A673 (cell line): ENCODE measurements at regions not wholly inside any gene's neighbourhood (a gene's known extent, or its start where the extent isn't known, plus 50 kb on each side); places are given as distances from the start of the nearest gene placed in this dataset.

Source experiments
- BruUV-seq: library from RNA; stranded (reverse); fragments of 400-500 nt; replicated peaks from 2 replicates; lab custom pipeline; 2021; lab: Mats Ljungman, UMichigan
- CTCF ChIA-PET: fragments of 300-600 bp; sonication (Branson Sonifier 250); formaldehyde crosslinking; loops from one replicate; lab custom pipeline; 2022; ENCODE audit warnings: antibody characterized with exemption; lab: Charles Lee
- POLR2A ChIA-PET: fragments of 300-600 bp; sonication (Branson Sonifier 250); formaldehyde crosslinking; loops from one replicate; lab custom pipeline; 2022; ENCODE audit warnings: antibody characterized with exemption; ENCODE audit not compliant: low non-redundant PET; lab: Charles Lee
- DNase-seq: peaks from one replicate; pipeline ENCODE4 v3.0.0-alpha.2; 2015; ENCODE audit warnings: low spot score
- H3K27ac ChIP-seq: fragments of 200-600 bp; sonication (generic); 2 replicates; pipeline ENCODE4 v1.5.1; 2016; ENCODE audit warnings: mixed run types, low read depth, mild to moderate bottlenecking, mixed read lengths, antibody characterized with exemption, low read length; ENCODE audit not compliant: poor library complexity, severe bottlenecking
- H3K27me3 ChIP-seq: fragments of 200-600 bp; sonication (generic); replicated peaks from 2 replicates; pipeline ENCODE4 v1.6.1; 2017; ENCODE audit warnings: mixed run types, low read depth, mild to moderate bottlenecking, mixed read lengths, antibody characterized with exemption, low read length; ENCODE audit not compliant: insufficient read depth, poor library complexity
- H3K36me3 ChIP-seq: fragments of 200-600 bp; sonication (generic); 2 replicates; pipeline ENCODE4 v1.6.1; 2016; ENCODE audit warnings: mixed run types, mild to moderate bottlenecking, mixed read lengths, antibody characterized with exemption, low read length; ENCODE audit not compliant: insufficient read depth, poor library complexity, severe bottlenecking
- H3K4me1 ChIP-seq: fragments of 200-600 bp; sonication (generic); 2 replicates; pipeline ENCODE4 v1.6.1; 2017; ENCODE audit warnings: mixed run types, mild to moderate bottlenecking, mixed read lengths, antibody characterized with exemption, low read length; ENCODE audit not compliant: insufficient read depth, poor library complexity, severe bottlenecking
- H3K4me3 ChIP-seq: fragments of 200-600 bp; sonication (generic); 2 replicates; pipeline ENCODE4 v1.5.1; 2016; ENCODE audit warnings: low read depth, mixed run types, mild to moderate bottlenecking, mixed read lengths, low read length; ENCODE audit not compliant: poor library complexity, severe bottlenecking
- H3K9me3 ChIP-seq: fragments of 200-600 bp; sonication (generic); 2 replicates; pipeline ENCODE4 v1.6.1; 2016; ENCODE audit warnings: mixed run types, low read depth, mild to moderate bottlenecking, mixed read lengths, antibody characterized with exemption, low read length; ENCODE audit not compliant: poor library complexity, severe bottlenecking
- EZH2 ChIP-seq: fragments of 200-600 bp; sonication (generic); IDR thresholded peaks from 2 replicates; pipeline ENCODE4 v1.6.1; 2017; ENCODE audit warnings: borderline replicate concordance, low read depth, mild to moderate bottlenecking, mixed read lengths, antibody characterized with exemption, low read length; ENCODE audit not compliant: poor library complexity, severe bottlenecking
- intact Hi-C: fragments of 100-400 bp; cut with micrococcal nuclease; formaldehyde crosslinking; loops from one replicate; pipeline ENCODE4 v1.10.0; 2022; ENCODE audit not compliant: unreplicated experiment
- TF ChIP-seq, protein P1 (sequence below): fragments of 300-800, 200-600 bp; sonication (generic); conservative IDR thresholded peaks from 2 replicates; pipeline ENCODE4 v1.5.1; 2017; ENCODE audit warnings: low read depth, mild to moderate bottlenecking, antibody characterized with exemption, low read length, moderate library complexity, mixed read lengths

DNA sequence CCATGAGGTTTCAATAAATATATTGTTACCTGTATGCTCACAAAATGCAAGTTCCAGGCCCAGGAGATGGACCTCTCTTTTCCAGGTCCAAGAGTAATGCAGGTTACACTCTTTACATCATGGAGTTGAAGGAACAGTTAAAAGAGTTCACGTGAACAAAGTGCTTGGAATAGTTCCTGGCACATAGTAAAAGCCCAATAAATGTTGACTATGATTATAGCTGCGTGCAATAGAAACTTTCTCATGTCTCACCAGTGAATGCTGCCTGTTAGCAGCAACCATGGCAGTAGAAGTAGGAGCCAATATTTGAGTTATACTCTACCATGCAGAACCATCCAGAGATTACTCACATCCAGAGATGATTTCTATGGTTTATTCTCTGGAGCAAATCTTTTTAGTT is 707.5 kb downstream of the DHX35 start:
- Histone ChIP-seq H3K4me3 (no peak overlapping the region), H3K27me3 (no peaks in the 10 kb centered on the region), H3K27ac (no peak overlapping the region), H3K36me3 (no peaks in the 10 kb centered on the region), H3K9me3 (no peaks in the 10 kb centered on the region), H3K4me1 (no peaks in the 10 kb centered on the region)
- intact Hi-C loops, result no loop called here
- ChIA-PET CTCF (no interaction called here), POLR2A (no interaction called here)
- no peak for TF ChIP-seq EZH2
- TF ChIP-seq, protein P1, sequence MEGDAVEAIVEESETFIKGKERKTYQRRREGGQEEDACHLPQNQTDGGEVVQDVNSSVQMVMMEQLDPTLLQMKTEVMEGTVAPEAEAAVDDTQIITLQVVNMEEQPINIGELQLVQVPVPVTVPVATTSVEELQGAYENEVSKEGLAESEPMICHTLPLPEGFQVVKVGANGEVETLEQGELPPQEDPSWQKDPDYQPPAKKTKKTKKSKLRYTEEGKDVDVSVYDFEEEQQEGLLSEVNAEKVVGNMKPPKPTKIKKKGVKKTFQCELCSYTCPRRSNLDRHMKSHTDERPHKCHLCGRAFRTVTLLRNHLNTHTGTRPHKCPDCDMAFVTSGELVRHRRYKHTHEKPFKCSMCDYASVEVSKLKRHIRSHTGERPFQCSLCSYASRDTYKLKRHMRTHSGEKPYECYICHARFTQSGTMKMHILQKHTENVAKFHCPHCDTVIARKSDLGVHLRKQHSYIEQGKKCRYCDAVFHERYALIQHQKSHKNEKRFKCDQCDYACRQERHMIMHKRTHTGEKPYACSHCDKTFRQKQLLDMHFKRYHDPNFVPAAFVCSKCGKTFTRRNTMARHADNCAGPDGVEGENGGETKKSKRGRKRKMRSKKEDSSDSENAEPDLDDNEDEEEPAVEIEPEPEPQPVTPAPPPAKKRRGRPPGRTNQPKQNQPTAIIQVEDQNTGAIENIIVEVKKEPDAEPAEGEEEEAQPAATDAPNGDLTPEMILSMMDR, result no peak
- no peak for DNase-seq
- BruUV-seq, result no TSS peak

DNA sequence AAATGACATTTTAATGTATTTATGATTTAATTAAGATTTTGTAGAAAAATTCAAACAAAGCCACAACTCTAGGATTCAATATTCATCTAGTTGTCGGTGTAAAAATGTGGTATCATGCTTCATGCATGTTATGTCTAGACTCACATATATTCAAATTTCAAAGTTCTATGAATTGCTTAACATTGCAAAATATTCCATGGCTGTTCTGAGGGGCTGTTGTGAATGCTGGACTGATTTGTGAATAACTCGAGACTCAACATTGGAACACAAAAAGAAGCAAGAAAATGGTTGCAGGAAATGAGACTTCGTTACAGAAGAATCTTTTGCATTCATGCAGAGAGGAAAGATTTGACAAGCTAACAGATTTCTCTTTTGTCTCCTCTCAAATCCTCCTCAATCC is 705.9 kb downstream of the DHX35 start:
- Histone ChIP-seq H3K36me3 (no peaks in the 10 kb centered on the region), H3K9me3 (no peaks in the 10 kb centered on the region), H3K27me3 (no peaks in the 10 kb centered on the region), H3K4me3 (no peak overlapping the region), H3K4me1 (no peaks in the 10 kb centered on the region), H3K27ac (no peak overlapping the region)
- ChIA-PET POLR2A (no interaction called here), CTCF (no interaction called here)
- intact Hi-C loops, result no loop called here
- TF ChIP-seq EZH2, result no peak
- TF ChIP-seq, protein P1, result no peak
- BruUV-seq, result no TSS peak
- no peak for DNase-seq

DNA sequence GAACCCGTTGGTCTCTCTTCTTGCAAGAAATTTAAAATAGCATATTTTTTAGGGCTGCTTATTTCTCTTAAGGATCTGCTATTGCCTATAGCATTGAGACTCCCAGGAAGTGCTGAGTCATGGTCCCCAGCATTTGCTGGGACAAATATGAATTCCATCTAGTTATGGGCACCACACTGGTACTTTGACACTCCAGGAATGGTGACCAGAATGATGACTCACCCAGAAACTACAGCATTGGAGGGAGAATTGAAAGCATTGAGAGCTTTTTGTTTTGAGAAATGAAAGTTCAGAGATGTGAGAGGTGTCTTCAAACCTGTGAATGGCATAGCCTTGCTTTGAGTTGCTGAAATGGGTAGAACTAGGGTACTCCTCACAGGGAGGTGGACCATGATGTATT is 699.7 kb downstream of the DHX35 start:
- BruUV-seq, result no TSS peak
- peak; percentile 21 for DNase-seq
- Histone ChIP-seq H3K9me3 (no peaks in the 10 kb centered on the region), H3K36me3 (no peaks in the 10 kb centered on the region), H3K4me1 (no peaks in the 10 kb centered on the region), H3K27ac (no peak overlapping the region), H3K4me3 (no peak overlapping the region), H3K27me3 (no peaks in the 10 kb centered on the region)
- TF ChIP-seq EZH2, result no peak
- TF ChIP-seq, protein P1, result no peak
- ChIA-PET POLR2A (no interaction called here), CTCF (no interaction called here)
- intact Hi-C loops, result no loop called here
